ENCODE measurements at regions not wholly inside any gene's neighbourhood (a gene's known extent, or its start where the extent isn't known, plus 50 kb on each side); places are given as distances from the start of the nearest gene placed in this dataset.

DNA sequence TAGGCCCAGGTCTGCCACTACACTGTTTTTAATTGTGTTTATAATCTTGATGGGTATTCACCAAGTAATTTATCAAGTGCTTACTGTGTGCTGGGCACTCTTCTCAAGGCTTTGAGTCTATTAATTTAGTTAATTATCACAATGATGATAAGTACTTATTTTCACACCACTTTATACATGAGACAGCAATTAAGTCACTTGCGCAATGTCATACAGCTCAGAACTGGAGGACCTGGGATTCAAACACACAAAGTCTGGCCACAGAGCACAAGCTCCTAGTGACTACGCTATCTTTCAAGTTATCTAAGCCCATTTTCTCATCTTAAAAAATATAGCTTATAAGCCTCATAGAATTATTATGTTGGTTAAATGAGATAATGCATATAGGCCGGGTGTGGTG, 85.0 kb downstream of the LLPH start:
- no peak overlapping the region for H3K4me3 ChIP-seq (ENCODE audit: low read length)
- DNase-seq (ENCODE audit: low read depth), result no peak
- TF ChIP-seq, protein P1, sequence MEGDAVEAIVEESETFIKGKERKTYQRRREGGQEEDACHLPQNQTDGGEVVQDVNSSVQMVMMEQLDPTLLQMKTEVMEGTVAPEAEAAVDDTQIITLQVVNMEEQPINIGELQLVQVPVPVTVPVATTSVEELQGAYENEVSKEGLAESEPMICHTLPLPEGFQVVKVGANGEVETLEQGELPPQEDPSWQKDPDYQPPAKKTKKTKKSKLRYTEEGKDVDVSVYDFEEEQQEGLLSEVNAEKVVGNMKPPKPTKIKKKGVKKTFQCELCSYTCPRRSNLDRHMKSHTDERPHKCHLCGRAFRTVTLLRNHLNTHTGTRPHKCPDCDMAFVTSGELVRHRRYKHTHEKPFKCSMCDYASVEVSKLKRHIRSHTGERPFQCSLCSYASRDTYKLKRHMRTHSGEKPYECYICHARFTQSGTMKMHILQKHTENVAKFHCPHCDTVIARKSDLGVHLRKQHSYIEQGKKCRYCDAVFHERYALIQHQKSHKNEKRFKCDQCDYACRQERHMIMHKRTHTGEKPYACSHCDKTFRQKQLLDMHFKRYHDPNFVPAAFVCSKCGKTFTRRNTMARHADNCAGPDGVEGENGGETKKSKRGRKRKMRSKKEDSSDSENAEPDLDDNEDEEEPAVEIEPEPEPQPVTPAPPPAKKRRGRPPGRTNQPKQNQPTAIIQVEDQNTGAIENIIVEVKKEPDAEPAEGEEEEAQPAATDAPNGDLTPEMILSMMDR (conservative IDR thresholded peaks at IDR 0.05; ENCODE audit: low read depth, low read length), result no peak

DNA sequence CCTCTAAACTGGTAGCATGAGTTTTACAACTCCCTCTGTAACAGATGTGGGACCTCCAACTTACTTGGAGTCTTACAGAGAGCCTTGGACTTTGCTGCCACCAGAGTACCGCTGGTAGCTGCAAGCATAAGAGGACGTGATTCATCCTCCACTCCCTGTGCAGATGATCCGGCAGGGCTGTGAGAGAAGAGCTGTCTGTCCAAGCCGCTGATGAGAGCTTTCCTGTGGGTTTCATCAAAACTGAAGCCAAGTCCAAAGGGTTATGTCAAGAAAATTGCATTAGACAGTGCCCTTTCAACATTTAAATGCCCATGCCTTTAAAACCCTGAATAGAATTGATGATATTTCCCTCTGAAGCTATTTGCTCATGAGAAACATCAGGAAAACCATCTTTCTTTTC, 85.8 kb downstream of the LLPH start:
- DNase-seq (ENCODE audit: low read depth), result no peak
- TF ChIP-seq, protein P1 (conservative IDR thresholded peaks at IDR 0.05; ENCODE audit: low read depth, low read length), result no peak

DNA sequence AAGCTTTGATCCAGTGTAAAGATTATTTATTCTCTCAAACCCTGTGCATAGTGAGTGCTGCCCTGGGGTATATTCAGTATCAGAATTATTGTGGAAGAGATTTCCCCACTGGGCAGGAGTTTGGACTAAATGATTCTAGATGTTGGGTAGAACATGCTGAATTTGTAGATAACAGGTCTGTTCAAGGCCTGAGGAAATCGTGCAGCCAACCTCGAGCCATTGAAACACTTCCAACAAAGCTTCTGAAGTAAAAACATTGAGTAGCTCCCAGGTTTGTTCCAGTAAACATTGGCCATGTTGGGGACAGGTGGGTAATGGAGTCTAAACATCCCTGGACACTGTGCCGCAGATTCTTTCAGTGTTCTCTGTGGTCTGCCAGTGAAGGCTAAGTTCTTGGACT, 87.5 kb downstream of the LLPH start:
- H3K4me3 ChIP-seq (ENCODE audit: low read length), result no peak overlapping the region
- TF ChIP-seq, protein P1 (conservative IDR thresholded peaks at IDR 0.05; ENCODE audit: low read depth, low read length), result no peak
- no peak for DNase-seq (ENCODE audit: low read depth)

More for the DNA sequence above, 85.8 kb downstream of the LLPH start:
- no peak overlapping the region for H3K4me3 ChIP-seq (ENCODE audit: low read length)

DNA sequence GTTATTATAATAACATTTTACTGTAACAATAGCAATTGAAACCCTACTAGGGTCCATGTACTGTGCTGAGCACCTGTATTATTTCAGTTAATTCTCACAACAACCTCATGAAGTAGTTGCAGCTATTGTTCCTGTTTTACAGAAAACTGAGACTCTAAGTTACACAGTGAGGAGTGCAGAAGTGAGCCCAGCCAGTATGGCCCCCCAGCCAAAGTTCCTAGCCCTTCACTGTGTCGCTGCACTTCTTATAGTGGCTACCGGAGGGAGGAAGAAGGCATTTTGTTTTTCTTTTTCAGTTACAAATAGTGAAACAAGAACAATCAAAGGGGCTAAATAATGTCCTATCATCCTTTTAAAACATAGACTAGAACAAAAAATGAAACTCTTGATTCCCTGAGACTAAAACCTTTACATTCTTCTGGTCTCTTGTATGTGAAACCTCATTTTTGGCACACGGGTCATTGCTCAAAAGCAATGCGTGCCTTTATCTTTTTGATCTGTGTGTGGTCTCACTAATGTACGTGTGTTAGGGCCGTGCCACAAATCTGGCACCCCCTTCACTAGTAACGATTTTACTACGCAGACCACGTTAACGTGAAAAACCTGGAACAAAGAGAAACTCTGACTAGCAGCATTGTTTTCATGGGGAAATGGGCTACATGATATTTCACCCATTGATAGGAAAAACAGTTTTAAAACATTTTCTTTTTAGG, 88.7 kb downstream of the LLPH start:
- TF ChIP-seq, protein P1 (conservative IDR thresholded peaks at IDR 0.05; ENCODE audit: low read depth, low read length), result no peak
- no peak overlapping the region for H3K4me3 ChIP-seq (ENCODE audit: low read length)
- DNase-seq (ENCODE audit: low read depth), result no peak

DNA sequence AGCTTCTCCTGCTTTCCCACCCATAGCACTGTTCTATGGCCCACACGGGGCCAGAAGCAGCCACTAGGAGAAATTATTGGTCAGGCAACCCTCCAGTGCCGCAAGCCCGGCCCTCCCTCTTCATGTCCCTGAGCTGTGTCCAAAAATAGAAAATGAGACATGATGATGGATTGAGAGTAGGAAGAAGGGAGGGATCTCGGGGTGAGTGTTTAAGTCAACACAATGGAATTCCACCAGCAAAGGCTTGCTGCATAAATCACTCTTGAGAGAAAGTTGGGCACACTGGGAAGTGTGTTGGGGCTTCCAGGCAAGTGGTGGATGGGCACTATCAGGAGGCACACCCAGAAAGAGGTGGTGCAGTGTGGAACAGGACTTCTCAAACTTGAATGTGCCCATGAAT, 94.2 kb downstream of the LLPH start:
- peak; percentile 48 for DNase-seq (ENCODE audit: low read depth)
- no peak overlapping the region for H3K4me3 ChIP-seq (ENCODE audit: low read length)
- TF ChIP-seq, protein P1 (conservative IDR thresholded peaks at IDR 0.05; ENCODE audit: low read depth, low read length), result no peak

DNA sequence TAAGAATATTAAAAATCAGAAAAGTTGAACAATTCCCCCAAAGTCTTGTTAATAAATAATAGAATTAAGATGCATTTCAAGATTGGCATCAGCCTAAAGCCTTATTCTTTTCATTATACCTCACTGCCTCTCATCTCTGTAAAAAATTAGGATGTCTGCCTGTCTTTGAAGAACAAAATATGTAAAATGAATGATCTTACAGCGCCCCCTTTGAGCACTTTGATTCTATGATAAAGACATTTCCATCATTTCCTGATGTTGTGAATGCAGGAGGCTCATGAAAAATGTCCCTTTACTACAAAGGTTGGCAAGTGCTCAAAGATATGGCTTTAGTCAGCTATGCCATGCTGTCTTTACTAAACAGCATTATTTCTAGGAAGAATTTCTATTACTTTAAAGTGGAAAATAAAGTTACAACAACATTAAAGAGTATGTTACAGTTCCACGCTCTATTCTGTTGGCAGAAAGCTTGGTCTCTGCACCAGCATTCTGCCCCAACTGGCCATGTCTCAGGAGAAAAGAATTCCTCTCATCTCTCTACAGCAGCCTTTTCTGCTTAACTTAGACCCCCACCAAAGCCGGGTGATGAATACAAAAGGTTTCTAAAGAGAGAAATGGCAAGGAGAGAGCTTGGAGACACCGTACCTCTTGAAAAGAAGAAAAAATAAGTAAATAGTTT, 95.1 kb downstream of the LLPH start:
- TF ChIP-seq, protein P1 (conservative IDR thresholded peaks at IDR 0.05; ENCODE audit: low read depth, low read length), result peak; percentile 55
- peak; percentile 16 for DNase-seq (ENCODE audit: low read depth)
- H3K4me3 ChIP-seq (ENCODE audit: low read length), result no peak overlapping the region

DNA sequence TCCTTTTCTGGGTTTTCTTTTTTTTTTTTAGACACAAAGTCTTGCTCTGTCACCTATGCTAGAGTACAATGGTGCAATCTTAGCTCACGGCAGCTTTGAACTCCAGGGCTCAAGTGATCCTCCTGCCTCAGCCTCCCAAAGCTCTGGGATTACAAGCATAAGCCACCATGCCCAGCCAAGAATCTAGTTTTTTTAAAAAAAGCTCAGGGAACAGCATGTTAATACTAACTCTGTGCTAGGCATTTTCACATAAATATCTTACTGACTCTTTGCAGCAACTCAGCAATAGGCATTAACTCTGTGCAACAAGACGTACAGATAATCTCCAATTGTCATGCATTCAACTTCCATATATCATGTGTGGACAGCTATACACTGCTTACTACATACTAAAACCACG, 97.4 kb downstream of the LLPH start:
- TF ChIP-seq, protein P1 (conservative IDR thresholded peaks at IDR 0.05; ENCODE audit: low read depth, low read length), result no peak
- no peak for DNase-seq (ENCODE audit: low read depth)
- no peak overlapping the region for H3K4me3 ChIP-seq (ENCODE audit: low read length)
